A673 (cell line): ENCODE measurements at regions not wholly inside any gene's neighbourhood (a gene's known extent, or its start where the extent isn't known, plus 50 kb on each side); places are given as distances from the start of the nearest gene placed in this dataset.
A peak's percentile ranks its signal among the peaks of the same experiment; 100 is the strongest.

ENCODE experiments used
- BruUV-seq: library from RNA; stranded (reverse); fragments of 400-500 nt; replicated peaks from 2 replicates; lab custom pipeline; 2021; lab: Mats Ljungman, UMichigan
- CTCF ChIA-PET: fragments of 300-600 bp; sonication (Branson Sonifier 250); formaldehyde crosslinking; loops from one replicate; lab custom pipeline; 2022; ENCODE audit warnings: antibody characterized with exemption; lab: Charles Lee
- POLR2A ChIA-PET: fragments of 300-600 bp; sonication (Branson Sonifier 250); formaldehyde crosslinking; loops from one replicate; lab custom pipeline; 2022; ENCODE audit warnings: antibody characterized with exemption; ENCODE audit not compliant: low non-redundant PET; lab: Charles Lee
- DNase-seq: peaks from one replicate; pipeline ENCODE4 v3.0.0-alpha.2; 2015; ENCODE audit warnings: low spot score
- H3K27ac ChIP-seq: fragments of 200-600 bp; sonication (generic); 2 replicates; pipeline ENCODE4 v1.5.1; 2016; ENCODE audit warnings: mixed run types, low read depth, mild to moderate bottlenecking, mixed read lengths, antibody characterized with exemption, low read length; ENCODE audit not compliant: poor library complexity, severe bottlenecking
- H3K27me3 ChIP-seq: fragments of 200-600 bp; sonication (generic); replicated peaks from 2 replicates; pipeline ENCODE4 v1.6.1; 2017; ENCODE audit warnings: mixed run types, low read depth, mild to moderate bottlenecking, mixed read lengths, antibody characterized with exemption, low read length; ENCODE audit not compliant: insufficient read depth, poor library complexity
- H3K36me3 ChIP-seq: fragments of 200-600 bp; sonication (generic); 2 replicates; pipeline ENCODE4 v1.6.1; 2016; ENCODE audit warnings: mixed run types, mild to moderate bottlenecking, mixed read lengths, antibody characterized with exemption, low read length; ENCODE audit not compliant: insufficient read depth, poor library complexity, severe bottlenecking
- H3K4me1 ChIP-seq: fragments of 200-600 bp; sonication (generic); 2 replicates; pipeline ENCODE4 v1.6.1; 2017; ENCODE audit warnings: mixed run types, mild to moderate bottlenecking, mixed read lengths, antibody characterized with exemption, low read length; ENCODE audit not compliant: insufficient read depth, poor library complexity, severe bottlenecking
- H3K4me3 ChIP-seq: fragments of 200-600 bp; sonication (generic); 2 replicates; pipeline ENCODE4 v1.5.1; 2016; ENCODE audit warnings: low read depth, mixed run types, mild to moderate bottlenecking, mixed read lengths, low read length; ENCODE audit not compliant: poor library complexity, severe bottlenecking
- H3K9me3 ChIP-seq: fragments of 200-600 bp; sonication (generic); 2 replicates; pipeline ENCODE4 v1.6.1; 2016; ENCODE audit warnings: mixed run types, low read depth, mild to moderate bottlenecking, mixed read lengths, antibody characterized with exemption, low read length; ENCODE audit not compliant: poor library complexity, severe bottlenecking
- CTCF ChIP-seq: fragments of 300-800, 200-600 bp; sonication (generic); conservative IDR thresholded peaks from 2 replicates; pipeline ENCODE4 v1.5.1; 2017; ENCODE audit warnings: low read depth, mild to moderate bottlenecking, antibody characterized with exemption, low read length, moderate library complexity, mixed read lengths
- EZH2 ChIP-seq: fragments of 200-600 bp; sonication (generic); IDR thresholded peaks from 2 replicates; pipeline ENCODE4 v1.6.1; 2017; ENCODE audit warnings: borderline replicate concordance, low read depth, mild to moderate bottlenecking, mixed read lengths, antibody characterized with exemption, low read length; ENCODE audit not compliant: poor library complexity, severe bottlenecking
- intact Hi-C: fragments of 100-400 bp; cut with micrococcal nuclease; formaldehyde crosslinking; loops from one replicate; pipeline ENCODE4 v1.10.0; 2022; ENCODE audit not compliant: unreplicated experiment

- TF ChIP-seq EZH2 = no peak
- TF ChIP-seq CTCF = no peak
- POLR2A ChIA-PET = no interaction called here
- Histone ChIP-seq H3K27ac (no peak overlapping the region), H3K36me3 (no peaks in the 10 kb centered on the region), H3K4me1 (peaks cover 8% of the 10 kb centered on the region), H3K27me3 (no peaks in the 10 kb centered on the region), H3K4me3 (no peak overlapping the region), H3K9me3 (peaks cover 4% of the 10 kb centered on the region)
- DNase-seq = no peak
- BruUV-seq = no TSS peak
- intact Hi-C loops = no loop called here
- CTCF ChIA-PET = no interaction called here
Observed at GRCh38 chr10:45071043-45071813, 70.5 kb downstream of the ZNF22 start.

- H3K9me3 ChIP-seq = peaks cover 4% of the 10 kb centered on the region
- H3K4me3 ChIP-seq = no peak overlapping the region
- intact Hi-C loops = no loop called here
- H3K36me3 ChIP-seq = no peaks in the 10 kb centered on the region
- TF ChIP-seq CTCF (no peak), EZH2 (no peak)
- H3K27me3 ChIP-seq = no peaks in the 10 kb centered on the region
- no peak overlapping the region for H3K27ac ChIP-seq
- H3K4me1 ChIP-seq = peaks cover 21% of the 10 kb centered on the region
- CTCF ChIA-PET = no interaction called here
- BruUV-seq = no TSS peak
- POLR2A ChIA-PET = no interaction called here
- no peak for DNase-seq
Observed at GRCh38 chr10:45075216-45075615, 74.5 kb downstream of the ZNF22 start.

- BruUV-seq = no TSS peak
- intact Hi-C loops = no loop called here
- H3K27ac ChIP-seq = no peak overlapping the region
- no peaks in the 10 kb centered on the region for H3K27me3 ChIP-seq
- H3K4me3 ChIP-seq = no peak overlapping the region
- H3K4me1 ChIP-seq = peaks cover 21% of the 10 kb centered on the region
- H3K36me3 ChIP-seq = no peaks in the 10 kb centered on the region
- peaks cover 4% of the 10 kb centered on the region for H3K9me3 ChIP-seq
- no peak for TF ChIP-seq CTCF
- no peak for TF ChIP-seq EZH2
- DNase-seq = peak; percentile 35
- CTCF ChIA-PET = no interaction called here
- POLR2A ChIA-PET = no interaction called here
Observed at GRCh38 chr10:45075826-45076380, 75.2 kb downstream of the ZNF22 start.
